ENCODE measurements at regions not wholly inside any gene's neighbourhood (a gene's known extent, or its start where the extent isn't known, plus 50 kb on each side); places are given as distances from the start of the nearest gene placed in this dataset.
A peak's percentile ranks its signal among the peaks of the same experiment; 100 is the strongest.
"Not testable (repeated sequence)": the region's sequence is repeated elsewhere in the genome, so short reads cannot be mapped to it uniquely, and the experiment has no call there.

DNA sequence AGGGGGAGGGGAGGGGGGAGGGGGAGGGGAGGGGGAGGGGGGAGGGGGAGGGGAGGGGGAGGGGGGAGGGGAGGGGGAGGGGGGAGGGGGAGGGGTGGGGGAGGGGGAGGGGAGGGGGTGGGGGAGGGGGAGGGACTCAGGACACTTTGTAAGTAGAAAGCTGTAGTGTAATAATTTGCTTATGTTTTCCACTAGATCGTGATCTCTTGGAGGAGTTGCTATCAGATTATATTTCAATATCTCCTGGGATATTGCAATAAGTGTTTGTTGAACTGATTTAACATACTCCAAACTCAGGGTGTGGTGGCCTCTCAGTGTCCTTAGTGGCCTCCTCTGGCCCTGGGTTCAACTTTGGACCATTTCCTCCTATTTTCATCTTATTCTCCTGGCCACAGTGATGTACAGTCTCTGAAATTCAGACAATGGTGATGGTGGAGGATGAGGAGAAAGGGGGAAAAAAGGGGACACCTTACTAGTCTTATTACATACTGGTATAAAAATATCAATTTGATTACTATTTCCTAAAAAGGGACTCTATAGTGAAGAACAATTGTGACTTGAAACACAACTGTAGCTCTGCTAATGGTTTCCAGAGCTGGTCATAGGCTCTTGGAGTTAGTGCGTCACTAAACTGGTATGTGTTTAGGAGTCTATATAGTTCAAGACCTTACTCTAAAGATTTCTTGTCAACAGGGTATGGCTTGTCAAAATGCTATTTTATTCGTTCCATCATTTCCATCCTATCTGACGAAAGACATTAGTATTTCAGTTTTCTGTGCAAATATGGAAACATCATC lies 89.6 kb downstream of the DDX1 start:
- DNase-seq = no peak

DNA sequence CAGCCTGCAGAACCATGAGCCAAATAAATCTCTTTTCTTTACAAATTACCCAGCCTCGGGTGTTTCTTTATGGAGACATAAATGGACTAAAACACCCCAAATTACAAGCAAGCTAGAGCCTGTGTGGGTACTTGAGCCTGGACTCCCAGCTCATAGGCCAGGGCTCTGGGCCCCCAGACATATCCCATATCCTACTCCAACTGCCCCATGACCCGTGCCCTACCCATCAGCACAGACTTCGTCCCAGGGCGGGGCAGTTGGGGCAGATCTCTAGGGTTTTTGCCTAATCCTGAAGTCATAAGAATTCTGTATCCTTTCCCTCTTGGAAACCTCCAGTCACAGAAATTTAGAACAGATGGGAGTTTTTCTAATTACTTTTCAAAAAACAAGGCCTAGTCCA lies 90.7 kb downstream of the DDX1 start:
- no peak for DNase-seq

DNA sequence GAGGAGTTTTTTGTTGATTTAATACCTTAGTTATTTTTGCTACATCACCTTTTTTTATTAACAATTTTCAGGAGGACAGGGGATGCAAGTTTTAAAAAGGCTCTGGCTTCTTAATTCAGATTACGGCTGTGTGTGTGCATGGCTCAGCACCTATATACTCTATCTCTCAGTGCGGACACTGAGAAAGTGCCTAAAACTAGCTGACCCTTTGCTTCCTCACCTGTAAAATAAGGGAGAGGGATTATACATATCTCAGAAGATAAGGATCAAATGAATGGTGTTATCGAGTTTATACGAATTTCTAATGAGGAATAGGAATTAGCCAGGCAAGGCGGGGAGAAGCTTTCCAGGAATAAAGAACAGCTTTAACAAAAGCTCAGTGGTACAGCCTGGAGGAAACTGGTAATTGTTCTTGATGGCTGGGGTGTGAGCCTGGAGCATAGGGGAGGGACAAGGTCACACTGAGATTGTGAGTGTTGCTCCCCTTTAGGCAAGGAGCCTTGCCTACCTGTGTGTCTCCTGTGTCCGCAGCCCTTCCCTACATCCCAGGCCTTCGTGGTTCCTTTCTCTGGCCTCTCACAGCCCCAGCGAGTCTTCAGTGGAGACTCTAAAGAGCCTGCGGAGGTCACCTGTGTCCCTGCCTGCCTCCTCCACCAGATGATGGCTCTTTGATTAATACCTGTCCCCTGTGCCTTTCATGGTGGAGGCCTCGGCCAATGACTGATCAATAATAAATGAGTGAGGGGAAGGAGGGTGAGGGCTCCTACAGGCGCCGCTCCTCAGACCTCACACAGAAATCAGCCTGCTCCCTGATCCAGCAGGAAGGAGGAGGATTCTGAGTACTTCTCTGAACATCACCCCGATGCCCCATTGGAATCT lies 92.7 kb downstream of the DDX1 start:
- no peak for DNase-seq

DNA sequence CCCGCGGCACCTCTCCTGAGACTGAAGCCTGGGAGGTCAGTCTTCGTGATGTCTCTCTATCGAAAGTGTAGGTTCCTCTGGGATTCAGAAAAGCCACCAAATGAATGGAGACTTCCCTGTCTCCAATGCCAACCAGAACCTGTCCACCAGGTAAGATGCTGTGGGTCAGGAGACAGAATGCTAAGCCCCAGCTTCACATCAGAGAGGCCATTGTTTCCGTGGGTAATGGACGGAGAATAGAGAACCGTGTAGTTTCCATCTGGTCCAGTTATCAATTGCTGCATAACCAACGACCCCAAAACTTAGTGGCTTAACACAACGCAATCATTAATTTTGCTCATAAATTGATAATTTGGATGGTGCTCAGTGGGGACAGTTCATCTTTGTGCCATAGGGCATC lies 93.5 kb downstream of the DDX1 start:
- DNase-seq = no peak

DNA sequence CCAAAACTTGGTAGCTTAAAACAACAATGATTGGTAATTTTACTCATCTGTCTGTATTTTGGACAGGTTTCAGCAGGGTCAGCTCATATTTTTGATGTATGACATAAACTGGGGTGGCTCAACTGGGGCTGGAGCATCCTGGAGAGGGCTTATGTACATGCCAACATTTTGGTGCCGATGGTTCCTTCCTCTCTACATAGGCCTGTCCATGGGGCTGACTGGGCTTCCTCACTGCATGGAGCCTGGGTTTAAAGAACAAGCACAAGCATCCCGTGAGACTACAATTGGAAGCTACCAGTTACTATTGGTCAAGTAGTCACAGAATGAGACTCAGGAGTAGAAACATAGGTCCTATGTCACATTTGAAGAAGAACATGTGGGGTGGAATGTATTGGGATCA lies 95.0 kb downstream of the DDX1 start:
- no peak for DNase-seq

DNA sequence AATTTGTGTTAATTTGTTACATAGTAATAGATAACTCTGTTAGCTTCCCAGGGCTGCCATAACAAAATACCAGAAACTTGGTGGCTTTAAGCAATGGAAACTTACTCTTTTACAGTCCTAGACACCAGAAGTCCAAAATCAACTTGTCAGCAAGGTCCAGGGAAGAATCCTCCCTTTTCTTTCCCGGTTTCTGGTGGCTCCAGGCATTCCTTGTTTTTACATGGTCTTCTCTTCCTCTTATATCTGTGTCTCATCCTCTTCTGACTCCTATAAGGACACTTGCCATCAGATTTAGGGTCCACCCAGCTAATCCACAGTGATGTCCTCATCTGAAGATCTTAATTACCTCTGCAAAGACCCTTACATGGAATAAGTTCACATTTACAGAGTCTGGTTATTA lies 95.6 kb downstream of the DDX1 start:
- no peak for DNase-seq

DNA sequence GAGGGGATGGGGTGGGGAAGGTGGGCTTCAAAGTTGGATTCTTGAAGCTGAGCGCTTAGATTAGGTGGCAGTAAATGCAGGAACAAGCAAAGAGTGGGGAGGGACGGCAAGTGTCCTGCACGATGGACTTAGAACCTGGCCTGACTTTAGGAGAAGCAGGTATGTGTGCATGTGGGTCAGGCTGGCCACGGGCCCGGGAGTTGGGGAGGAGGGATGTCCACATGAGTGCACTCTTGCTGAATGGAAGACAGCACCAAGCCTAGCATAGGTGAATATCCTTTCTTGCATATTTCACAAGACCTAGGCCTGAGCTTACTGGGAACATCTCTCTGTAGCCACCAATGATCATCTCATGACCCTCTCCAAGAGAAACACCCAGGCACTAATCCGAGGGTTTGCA lies 96.1 kb downstream of the DDX1 start:
- no peak for DNase-seq

DNA sequence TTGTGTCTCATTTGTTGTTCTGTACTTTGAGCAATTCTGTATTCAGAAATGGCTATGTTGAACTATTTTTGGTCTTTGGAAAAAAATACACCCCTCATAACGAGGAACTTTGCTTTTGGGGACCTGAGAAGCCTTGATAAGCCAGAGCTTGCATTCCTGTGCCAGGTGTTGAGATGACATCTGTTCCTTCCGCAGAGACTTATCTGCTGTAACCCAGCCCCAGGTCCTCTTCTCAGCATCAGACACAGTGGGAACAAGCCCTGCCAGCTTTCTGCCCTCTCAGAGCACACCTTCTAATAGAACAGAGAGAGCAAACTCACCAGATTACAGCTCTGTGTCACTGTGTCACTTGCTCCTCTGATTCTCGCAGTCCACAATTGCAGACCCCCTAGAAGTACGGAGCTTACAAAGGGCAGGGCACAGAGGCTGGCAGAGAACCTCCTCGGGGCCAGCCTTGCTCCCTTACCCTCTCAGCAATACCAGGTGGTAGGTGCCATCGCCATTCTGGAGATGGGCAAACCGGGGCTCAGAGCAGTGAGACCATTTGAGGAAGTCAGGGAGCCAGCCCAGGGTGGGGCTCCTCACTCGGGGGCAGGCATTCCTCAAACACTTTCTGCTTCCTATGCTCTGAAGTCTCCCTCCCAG lies 97.4 kb downstream of the DDX1 start:
- no peak for DNase-seq

DNA sequence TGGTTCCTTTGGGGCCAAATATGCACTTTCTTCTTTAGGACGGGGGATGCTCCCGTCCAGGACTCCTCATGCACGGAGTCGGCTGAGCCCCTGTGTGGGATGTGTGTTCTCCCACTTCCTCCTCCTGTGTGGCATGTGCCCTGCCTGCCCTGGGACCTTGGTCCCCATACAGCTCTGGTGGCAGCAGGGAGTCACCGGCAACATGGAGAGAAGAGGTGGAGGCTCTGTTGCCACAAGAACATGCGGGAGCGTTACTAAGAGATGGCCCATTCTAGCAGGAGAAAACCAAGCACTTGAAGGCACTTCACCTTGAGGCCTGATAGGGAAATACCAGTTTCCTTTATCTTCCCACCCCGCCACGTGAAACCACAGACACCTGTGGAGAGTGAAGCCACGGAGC lies 98.0 kb downstream of the DDX1 start:
- DNase-seq = no peak

DNA sequence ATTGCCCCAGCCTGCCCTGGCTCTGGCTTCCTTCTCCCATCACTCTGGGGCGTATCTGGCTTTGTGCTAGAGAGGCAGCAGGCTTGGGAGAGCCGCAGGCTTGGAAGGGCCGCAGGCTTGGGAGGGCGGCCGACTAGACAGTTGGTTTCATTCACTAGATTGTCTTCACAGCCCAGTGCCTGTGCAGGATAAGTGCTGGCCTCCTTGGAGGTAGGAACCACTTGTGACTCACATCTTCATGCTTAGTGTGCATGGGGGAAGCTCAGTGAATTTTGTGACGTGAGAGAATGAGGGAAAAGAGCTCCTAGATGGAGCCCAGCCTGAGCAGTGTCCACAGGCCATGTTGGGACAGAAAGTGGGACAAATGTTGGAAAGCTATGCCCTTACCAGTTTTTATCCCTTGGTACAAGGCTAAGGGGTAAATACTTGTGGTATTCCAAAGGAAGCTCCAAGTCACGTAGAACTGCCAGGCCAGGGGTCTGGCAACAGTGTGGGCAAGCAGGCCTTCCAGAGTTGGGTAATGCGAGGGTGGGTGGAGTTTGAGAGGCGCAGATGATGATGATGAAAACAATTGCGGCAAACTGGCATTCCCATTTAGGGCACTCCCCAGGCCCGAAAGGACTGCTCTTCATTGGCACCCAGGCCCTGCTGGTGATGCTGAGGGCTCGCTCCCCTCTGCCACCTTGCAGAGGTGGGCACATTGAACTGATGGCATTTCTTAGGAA lies 100.1 kb downstream of the DDX1 start:
- DNase-seq = no peak

DNA sequence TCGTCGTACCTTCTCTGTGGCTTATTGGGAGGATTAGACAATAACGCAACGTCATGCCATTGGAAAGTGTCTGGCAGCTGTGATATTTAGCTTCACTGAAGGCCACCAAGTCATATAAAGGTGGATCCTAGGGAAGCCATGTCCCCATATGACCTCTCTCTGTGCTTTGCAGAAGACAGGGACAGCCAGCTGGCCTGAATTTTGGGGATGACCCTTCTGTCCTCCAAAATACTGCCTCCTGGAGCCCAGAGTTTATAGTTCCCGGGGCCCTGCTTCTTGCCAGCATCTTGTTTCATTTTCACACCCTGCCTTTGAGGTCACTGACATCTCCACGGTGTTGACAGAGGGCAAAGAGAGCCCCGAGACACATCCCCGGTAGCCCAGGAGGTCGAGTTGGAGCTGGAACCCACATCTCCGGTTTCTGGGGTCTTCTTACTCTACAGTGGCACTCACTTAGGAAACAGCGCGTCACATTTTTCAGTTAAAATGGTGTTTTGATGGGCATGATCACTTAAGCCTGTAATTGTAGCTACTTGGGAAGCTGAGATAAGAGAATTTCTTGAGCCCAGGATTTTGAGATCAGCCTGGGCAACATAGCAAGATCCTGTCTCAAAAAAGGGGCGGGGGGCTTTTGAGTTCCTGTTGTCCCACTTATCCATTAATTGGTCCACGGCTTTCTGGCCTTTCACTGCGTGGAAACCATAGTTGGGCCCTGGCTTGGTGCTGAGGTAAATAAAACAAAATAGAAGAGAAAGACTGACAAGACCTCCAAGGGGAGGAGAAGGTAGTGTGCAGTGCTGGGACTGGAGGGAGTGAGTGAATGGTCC lies 101.1 kb downstream of the DDX1 start:
- no peak for DNase-seq

DNA sequence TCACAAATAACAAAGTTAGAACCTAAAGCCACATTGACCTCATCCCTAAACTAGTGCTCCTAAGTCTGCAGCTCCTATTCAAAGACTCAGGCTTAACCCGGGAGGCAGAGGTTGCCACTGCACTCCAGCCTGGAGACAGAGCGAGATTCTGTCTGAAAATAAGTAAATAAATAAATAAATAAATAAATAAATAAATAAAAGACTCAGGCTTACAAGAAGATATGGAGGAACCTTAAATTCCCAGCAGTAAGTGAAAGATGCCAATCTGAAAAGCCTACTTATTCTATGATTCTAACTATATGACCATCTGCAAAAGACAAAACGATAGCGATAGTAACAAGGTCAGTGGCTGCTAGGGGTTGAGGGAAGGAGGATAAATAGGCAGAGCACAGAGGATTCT lies 101.7 kb downstream of the DDX1 start:
- no peak for DNase-seq

DNA sequence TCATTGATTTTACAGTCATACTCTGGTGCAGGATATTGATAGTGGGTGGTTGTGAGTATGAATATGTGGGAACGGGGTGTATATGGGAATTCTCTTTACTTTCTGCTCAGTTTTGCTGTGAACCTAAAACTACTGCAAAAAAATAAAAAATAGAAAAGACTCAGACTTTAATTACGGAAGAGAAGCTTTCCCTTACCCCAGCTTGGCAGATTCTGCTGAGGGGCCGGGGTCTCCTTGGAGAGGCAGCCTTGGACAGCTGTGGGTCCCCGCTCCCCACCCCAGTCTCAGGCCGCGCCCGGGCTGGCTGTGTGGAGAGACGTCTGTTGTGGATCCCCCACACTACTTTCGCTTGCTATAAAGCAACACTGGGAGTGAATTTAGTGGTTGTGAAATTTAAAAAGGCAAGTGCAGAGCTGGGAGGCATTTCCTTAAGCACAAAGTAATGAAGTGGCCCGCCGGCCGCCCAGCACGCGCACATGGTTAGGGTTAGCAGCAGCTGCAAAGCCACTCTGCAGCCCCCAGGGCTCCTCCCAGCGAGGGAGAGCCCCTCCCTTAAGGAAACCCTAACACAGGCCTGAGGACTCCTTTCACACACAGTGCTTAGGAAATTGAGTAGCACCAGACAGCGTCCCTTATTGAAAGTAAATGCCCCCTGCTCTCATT lies 102.4 kb downstream of the DDX1 start:
- DNase-seq = no peak

DNA sequence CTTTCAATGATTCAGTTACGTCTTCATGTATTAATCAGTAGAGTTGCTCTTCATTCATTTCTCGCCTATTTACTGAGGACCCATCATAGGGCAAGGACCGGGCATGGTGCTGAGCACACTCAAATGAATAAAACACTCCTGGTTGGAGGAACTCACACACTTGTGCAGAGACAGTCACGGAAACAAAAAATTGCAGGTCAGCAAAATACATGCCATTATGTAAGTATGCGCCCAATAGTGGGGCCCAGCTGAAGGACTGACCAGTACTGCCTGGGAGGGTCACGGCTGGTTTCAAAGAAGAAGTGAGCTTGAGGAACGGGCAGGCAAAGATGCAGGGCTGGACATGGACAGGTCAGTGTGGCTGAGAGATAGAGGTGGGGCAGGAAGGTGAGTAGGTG lies 102.9 kb downstream of the DDX1 start:
- DNase-seq = no peak

DNA sequence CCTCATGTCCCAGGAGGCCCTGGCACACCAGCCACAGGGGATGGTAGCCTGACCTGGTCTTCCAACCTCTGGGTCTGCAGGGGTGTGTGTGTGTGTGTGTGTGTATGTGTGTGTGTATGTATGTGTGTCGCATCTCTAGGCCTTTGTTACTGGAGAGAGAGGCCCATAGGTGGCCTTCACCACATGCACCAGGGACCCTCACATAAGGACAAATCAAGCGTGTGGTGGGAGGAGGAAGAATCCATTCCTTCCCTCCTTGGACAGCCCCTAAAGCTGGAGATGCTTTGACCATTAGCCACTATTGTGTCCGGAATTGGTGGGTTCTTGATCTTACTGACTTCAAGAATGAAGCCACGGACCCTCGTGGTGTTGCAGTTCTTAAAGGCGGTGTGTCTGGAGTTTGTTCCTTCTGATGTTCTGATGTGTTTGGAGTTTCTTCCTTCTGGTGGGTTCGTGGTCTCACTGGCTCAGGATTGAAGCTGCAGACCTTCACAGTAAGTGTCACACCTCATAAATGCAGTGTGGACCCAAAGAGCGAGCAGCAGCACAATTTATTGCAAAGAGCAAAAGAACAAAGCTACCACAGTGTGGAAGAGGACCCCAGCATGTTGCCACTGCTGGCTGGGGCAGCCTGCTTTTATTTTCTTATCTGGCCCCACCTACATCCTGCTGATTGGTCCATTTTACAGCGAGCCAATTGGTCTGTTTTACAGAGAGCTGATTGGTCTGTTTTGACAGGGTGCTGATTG lies 104.1 kb downstream of the DDX1 start:
- DNase-seq = no peak

DNA sequence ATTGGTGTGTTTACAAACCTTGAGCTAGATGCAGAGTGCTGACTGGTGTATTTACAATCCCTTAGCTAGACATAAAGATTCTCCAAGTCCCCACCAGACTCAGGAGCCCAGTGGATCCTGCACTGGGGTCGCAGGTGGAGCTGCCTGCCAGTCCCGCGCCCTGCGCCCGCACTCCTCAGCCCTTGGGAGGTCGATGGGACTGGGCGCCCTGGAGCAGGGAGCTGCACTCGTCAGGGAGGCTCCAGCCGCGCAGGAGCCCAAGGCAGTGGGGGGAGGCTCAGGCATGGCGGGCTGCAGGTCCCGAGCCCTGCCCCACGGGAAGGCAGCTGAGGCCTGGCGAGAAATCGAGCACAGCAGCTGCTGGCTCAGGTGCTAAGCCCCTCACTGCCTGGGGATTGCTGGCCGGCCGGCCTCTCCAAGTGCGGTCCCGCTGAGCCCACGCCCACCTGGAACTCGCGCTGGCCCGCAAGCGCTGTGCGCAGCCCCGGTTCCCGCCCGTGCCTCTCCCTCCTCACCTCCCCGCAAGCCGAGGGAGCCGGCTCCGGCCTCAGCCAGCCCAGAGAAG lies 105.0 kb downstream of the DDX1 start:
- not testable (repeated sequence) for DNase-seq

DNA sequence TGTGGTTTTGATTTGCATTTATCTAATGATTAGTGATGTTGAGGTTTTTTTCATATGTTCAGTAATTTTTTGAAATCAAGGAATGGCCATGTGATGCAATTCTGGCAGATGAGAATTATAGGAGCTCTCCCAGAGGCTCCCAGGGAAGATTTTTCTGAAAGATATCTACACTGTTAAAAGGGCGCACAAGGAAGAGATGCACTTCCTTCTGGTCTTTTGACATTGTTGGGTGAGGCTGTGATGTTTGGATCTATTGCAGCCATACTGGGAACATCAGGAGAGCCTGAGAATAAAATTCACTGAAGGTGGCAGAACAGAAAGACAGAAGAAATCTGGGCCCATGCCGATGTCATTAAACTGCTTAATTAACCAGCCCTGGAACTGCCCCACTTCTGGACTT lies 108.5 kb downstream of the DDX1 start:
- no peak for DNase-seq

DNA sequence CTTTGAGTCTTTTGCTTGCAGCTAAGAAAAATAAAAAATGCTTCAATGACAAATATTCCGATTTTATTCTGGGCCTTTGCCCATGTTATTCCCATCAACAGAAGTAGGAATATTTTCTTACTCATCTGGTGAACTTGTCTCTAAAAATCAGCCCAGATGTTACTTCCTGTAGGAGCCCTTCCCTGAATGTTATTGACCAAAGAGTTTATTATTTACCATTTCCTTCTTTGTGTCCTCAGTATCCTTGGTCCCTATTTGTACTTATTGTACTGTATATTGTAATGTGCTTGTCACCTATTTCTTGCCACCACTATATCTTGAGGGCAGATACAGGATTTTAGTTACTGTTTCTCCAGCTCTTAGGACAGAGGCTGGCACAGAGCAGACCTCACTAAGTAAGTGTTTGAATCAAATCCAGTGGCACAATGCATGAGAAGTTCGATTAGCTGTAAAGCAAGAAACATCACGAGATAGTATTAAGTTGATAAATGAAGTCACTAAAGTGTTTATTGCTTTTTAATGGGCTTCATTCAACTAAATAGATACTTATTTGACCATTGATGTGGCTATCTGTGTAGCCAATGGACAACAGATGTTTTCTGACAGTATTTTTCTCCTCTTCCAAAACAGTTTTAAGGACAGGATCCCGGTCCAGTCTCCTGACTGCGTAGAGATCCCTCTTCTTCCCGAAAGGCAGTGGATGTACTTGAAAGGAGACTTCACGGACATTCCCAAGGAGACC lies 109.1 kb downstream of the DDX1 start:
- no peak for DNase-seq

DNA sequence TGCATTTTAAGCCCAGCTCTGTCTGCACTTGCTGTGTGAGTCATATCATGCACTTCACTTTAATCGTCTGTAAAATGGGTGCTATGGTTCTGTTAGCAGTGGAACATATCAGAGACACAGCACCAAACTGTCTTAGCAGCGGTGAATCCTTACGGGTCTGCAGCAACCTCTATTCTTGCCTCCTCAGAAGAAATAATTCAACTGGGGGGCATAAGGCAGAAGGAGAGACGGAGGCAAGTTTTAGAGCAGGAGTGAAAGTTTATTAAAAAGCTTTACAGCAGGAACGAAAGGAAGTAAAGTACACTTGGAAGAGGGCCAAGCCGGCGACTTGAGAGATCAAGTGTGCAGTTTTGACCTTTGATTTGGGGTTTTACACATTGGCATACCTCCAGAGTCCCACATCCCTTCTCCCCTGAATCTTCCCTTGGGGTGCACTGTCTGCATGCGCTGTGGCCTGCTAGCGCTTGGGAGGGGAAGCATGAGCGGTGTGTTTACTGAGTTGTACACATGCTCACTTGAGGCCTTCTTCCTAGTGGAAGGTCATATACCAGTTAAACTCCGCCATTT lies 109.8 kb downstream of the DDX1 start:
- peak; percentile 29 for DNase-seq
